ENCODE measurements at regions not wholly inside any gene's neighbourhood (a gene's known extent, or its start where the extent isn't known, plus 50 kb on each side); places are given as distances from the start of the nearest gene placed in this dataset.

GRCh38 chr5:33317271-33317670 lies 123.5 kb upstream of the TARS1 start:
- no peak for DNase-seq

- DNase-seq: no peak
Measured at GRCh38 chr5:33319151-33319550, 121.6 kb upstream of the TARS1 start.

GRCh38 chr5:33319841-33320240 lies 120.9 kb upstream of the TARS1 start:
- no peak for DNase-seq

- DNase-seq: no peak
Measured at GRCh38 chr5:33321026-33321425, 119.7 kb upstream of the TARS1 start.

- DNase-seq: no peak
Measured at GRCh38 chr5:33322632-33323031, 118.1 kb upstream of the TARS1 start.

- no peak for DNase-seq
Measured at GRCh38 chr5:33324667-33325307, 116.0 kb upstream of the TARS1 start.

- no peak for DNase-seq
Measured at GRCh38 chr5:33328818-33329217, 111.9 kb upstream of the TARS1 start.

GRCh38 chr5:33329891-33330290 lies 110.9 kb upstream of the TARS1 start:
- DNase-seq: no peak

GRCh38 chr5:33330426-33330825 lies 110.3 kb upstream of the TARS1 start:
- DNase-seq: no peak

- DNase-seq: no peak
Measured at GRCh38 chr5:33330992-33331391, 109.8 kb upstream of the TARS1 start.

GRCh38 chr5:33332804-33333203 lies 108.0 kb upstream of the TARS1 start:
- no peak for DNase-seq

- DNase-seq: no peak
Measured at GRCh38 chr5:33334829-33335228, 105.9 kb upstream of the TARS1 start.

- no peak for DNase-seq
Measured at GRCh38 chr5:33336891-33337636, 103.7 kb upstream of the TARS1 start.

GRCh38 chr5:33337637-33337992 lies 103.2 kb upstream of the TARS1 start:
- DNase-seq: no peak

GRCh38 chr5:33338336-33339110 lies 102.2 kb upstream of the TARS1 start:
- DNase-seq: no peak

GRCh38 chr5:33339413-33339812 lies 101.4 kb upstream of the TARS1 start:
- no peak for DNase-seq

- DNase-seq: no peak
Measured at GRCh38 chr5:33340195-33340594, 100.6 kb upstream of the TARS1 start.

GRCh38 chr5:33341351-33341750 lies 99.4 kb upstream of the TARS1 start:
- no peak for DNase-seq

- no peak for DNase-seq
Measured at GRCh38 chr5:33343676-33344327, 97.0 kb upstream of the TARS1 start.

GRCh38 chr5:33346534-33346933 lies 94.2 kb upstream of the TARS1 start:
- DNase-seq: no peak

- DNase-seq: no peak
Measured at GRCh38 chr5:33361781-33362180, 79.0 kb upstream of the TARS1 start.

- DNase-seq: no peak
Measured at GRCh38 chr5:33362915-33363314, 77.8 kb upstream of the TARS1 start.
